Astrocyte (in vitro differentiated cells and primary cell): ENCODE measurements at regions not wholly inside any gene's neighbourhood (a gene's known extent, or its start where the extent isn't known, plus 50 kb on each side); places are given as distances from the start of the nearest gene placed in this dataset.

Experiments used
- EZH2 ChIP-seq: IDR thresholded peaks from 2 replicates; pipeline ENCODE4 v1.6.1; 2012; ENCODE audit warnings: mild to moderate bottlenecking, low read length, inconsistent platforms; ENCODE audit not compliant: insufficient read depth
- TF ChIP-seq, protein P1 (sequence below): IDR thresholded peaks from 2 replicates; pipeline ENCODE4 v1.5.1; 2011; ENCODE audit warnings: low read depth, mild to moderate bottlenecking, inconsistent platforms, low read length, moderate library complexity; ENCODE audit not compliant: insufficient read depth

DNA sequence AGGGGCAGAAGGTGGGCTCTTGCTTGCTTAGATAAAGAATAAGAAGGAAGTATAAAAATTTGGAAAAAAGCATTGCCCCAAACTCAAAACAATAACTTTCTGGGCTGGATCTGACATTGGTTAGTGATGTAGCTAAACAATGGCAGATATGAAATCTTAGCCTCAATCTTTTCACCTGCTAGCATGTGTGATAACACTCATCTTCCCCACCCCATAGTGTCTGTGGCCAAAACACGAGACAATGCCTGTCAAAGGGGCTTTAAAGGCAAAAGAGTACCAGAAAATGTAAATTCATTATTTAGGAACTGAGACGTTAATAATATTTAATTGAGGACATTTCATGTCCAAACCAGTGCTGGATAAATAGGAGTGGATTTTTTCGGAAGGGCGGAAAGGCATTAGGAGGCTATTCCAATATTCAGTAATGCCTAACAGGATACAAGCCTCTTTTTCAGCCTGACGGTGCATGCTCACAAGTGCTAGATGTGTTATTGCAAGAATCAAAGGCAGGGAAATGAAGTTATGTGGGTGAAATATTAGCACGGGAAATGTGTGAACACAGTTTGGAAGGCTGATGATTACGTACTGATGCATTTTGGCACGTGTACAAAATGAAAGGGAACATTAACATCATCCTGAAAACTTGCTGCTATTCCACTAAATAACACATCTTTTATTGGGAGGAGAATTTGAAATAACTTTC lies 395.7 kb downstream of the GALR1 start:
- TF ChIP-seq, protein P1, sequence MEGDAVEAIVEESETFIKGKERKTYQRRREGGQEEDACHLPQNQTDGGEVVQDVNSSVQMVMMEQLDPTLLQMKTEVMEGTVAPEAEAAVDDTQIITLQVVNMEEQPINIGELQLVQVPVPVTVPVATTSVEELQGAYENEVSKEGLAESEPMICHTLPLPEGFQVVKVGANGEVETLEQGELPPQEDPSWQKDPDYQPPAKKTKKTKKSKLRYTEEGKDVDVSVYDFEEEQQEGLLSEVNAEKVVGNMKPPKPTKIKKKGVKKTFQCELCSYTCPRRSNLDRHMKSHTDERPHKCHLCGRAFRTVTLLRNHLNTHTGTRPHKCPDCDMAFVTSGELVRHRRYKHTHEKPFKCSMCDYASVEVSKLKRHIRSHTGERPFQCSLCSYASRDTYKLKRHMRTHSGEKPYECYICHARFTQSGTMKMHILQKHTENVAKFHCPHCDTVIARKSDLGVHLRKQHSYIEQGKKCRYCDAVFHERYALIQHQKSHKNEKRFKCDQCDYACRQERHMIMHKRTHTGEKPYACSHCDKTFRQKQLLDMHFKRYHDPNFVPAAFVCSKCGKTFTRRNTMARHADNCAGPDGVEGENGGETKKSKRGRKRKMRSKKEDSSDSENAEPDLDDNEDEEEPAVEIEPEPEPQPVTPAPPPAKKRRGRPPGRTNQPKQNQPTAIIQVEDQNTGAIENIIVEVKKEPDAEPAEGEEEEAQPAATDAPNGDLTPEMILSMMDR = no peak
- no peak for TF ChIP-seq EZH2
